B cell (primary cell): ENCODE measurements at regions not wholly inside any gene's neighbourhood (a gene's known extent, or its start where the extent isn't known, plus 50 kb on each side); places are given as distances from the start of the nearest gene placed in this dataset.
A peak's percentile ranks its signal among the peaks of the same experiment; 100 is the strongest.

Experiments used
- ATAC-seq: fragments of 200-7000 bp; cut with Tn5 transposase; one replicate; pipeline ENCODE4 v1.10.0; 2021; ENCODE audit warnings: low read depth, mild to moderate bottlenecking, moderate number of reproducible peaks, moderate library complexity
- CTCF ChIA-PET: fragments of 350-600 bp; sonication (Branson Sonifier 250); formaldehyde crosslinking; loops from one replicate; lab custom pipeline; 2021; ENCODE audit warnings: antibody characterized with exemption, inconsistent platforms; lab: Charles Lee
- POLR2A ChIA-PET: fragments of 350-600 bp; sonication (Branson Sonifier 250); formaldehyde crosslinking; loops from one replicate; lab custom pipeline; 2021; ENCODE audit warnings: antibody characterized with exemption; lab: Charles Lee
- DNase-seq: peaks from one replicate; pipeline ENCODE4 v3.0.0; 2013
- H2AFZ ChIP-seq: 2 replicates; pipeline ENCODE4 v1.6.1; 2012; ENCODE audit warnings: mild to moderate bottlenecking, low read depth, low read length; ENCODE audit not compliant: insufficient read depth, poor library complexity, severe bottlenecking
- H3K27ac ChIP-seq, 2 donors: 1 replicate in 1 of 2; 2 replicates in 1 of 2; pipeline ENCODE4 v1.5.1; 2012 to 2013; ENCODE audit warnings: low read length in 2 of 2, mild to moderate bottlenecking in 2 of 2, moderate library complexity in 1 of 2
- H3K27me3 ChIP-seq, 4 experiments: fragments of 200-600 bp in 1 of 4; sonication (generic) in 1 of 4; replicated peaks in 1 of 4; 1 replicate in 2 of 4; 2 replicates in 2 of 4; pipeline versions ENCODE4 v1.6.1 to v1.7.0; 2013 to 2016; ENCODE audit warnings: low read length in 3 of 4, mild to moderate bottlenecking in 2 of 4, mixed read lengths in 1 of 4, moderate library complexity in 1 of 4; ENCODE audit not compliant: insufficient read depth in 4 of 4, control insufficient read depth in 3 of 4; ENCODE audit errors: control extremely low read depth in 1 of 4
- H3K36me3 ChIP-seq, 2 experiments: replicated peaks in 1 of 2; 1 replicate in 1 of 2; 2 replicates in 1 of 2; pipeline versions ENCODE4 v1.6.1 to v1.7.1; 2013; ENCODE audit warnings: low read length in 1 of 2; ENCODE audit not compliant: insufficient read depth in 2 of 2, control insufficient read depth in 1 of 2; ENCODE audit errors: control extremely low read depth in 1 of 2, extremely low read depth in 1 of 2
- H3K4me1 ChIP-seq, 2 donors: fragments of 200-600 bp in 1 of 2; sonication (generic) in 1 of 2; 1 replicate in 1 of 2; 2 replicates in 1 of 2; pipeline versions ENCODE4 v1.5.1 to v1.6.1; 2013 to 2017; ENCODE audit warnings: low read length in 2 of 2; ENCODE audit not compliant: control insufficient read depth in 2 of 2, insufficient read depth in 2 of 2
- H3K4me2 ChIP-seq: replicated peaks from 2 replicates; pipeline ENCODE3; 2012; ENCODE audit warnings: mild to moderate bottlenecking, low read depth, low read length; ENCODE audit not compliant: poor library complexity, severe bottlenecking
- H3K4me3 ChIP-seq, 5 experiments: fragments of 200-600 bp in 1 of 5; sonication (generic) in 1 of 5; 1 replicate in 3 of 5; 2 replicates in 2 of 5; pipeline versions ENCODE4 v1.5.1 to v1.7.0; 2011 to 2016; ENCODE audit warnings: low read length in 4 of 5, mild to moderate bottlenecking in 4 of 5, low read depth in 2 of 5, control low read depth in 1 of 5, moderate library complexity in 1 of 5; ENCODE audit not compliant: insufficient read depth in 1 of 5; ENCODE audit errors: control extremely low read depth in 1 of 5, extremely low read depth in 1 of 5
- H3K79me2 ChIP-seq: fragments of 200-600 bp; sonication (generic); one replicate; pipeline ENCODE4 v1.6.0; 2016; ENCODE audit warnings: low read length; ENCODE audit not compliant: control insufficient read depth, insufficient read depth
- H3K9ac ChIP-seq: fragments of 200-600 bp; sonication (generic); 2 replicates; pipeline ENCODE4 v1.6.1; 2017; ENCODE audit warnings: mild to moderate bottlenecking, low read length, moderate library complexity
- H3K9me3 ChIP-seq, 3 donors: one replicate each; pipeline versions ENCODE4 v1.6.1 to v1.7.1; 2013; ENCODE audit warnings: low read length in 2 of 3; ENCODE audit not compliant: control insufficient read depth in 2 of 3, insufficient read depth in 1 of 3; ENCODE audit errors: control extremely low read depth in 1 of 3
- H4K20me1 ChIP-seq: 2 replicates; pipeline ENCODE4 v1.6.0; 2012; ENCODE audit warnings: mild to moderate bottlenecking, low read length; ENCODE audit not compliant: insufficient read depth, control insufficient read depth, poor library complexity, severe bottlenecking
- H3K27ac Mint-ChIP-seq: one replicate; pipeline ENCODE4 v1.8.0; 2021; ENCODE audit warnings: mixed read lengths
- H3K27me3 Mint-ChIP-seq: one replicate; pipeline ENCODE4 v1.8.0; 2021; ENCODE audit warnings: mixed read lengths
- H3K4me1 Mint-ChIP-seq: one replicate; pipeline ENCODE4 v1.8.0; 2021; ENCODE audit warnings: mixed read lengths
- H3K4me3 Mint-ChIP-seq: one replicate; pipeline ENCODE4 v1.8.0; 2021; ENCODE audit warnings: mixed read lengths
- H3K9me3 Mint-ChIP-seq: one replicate; pipeline ENCODE4 v1.8.0; 2022; ENCODE audit warnings: mixed read lengths; ENCODE audit not compliant: insufficient read depth
- CTCF ChIP-seq: fragments of 200-600 bp; IDR thresholded peaks from one replicate; pipeline ENCODE4 v1.8.0; 2022; ENCODE audit warnings: antibody characterized with exemption, mild to moderate bottlenecking
- EZH2 ChIP-seq: IDR thresholded peaks from 2 replicates; pipeline ENCODE4 v1.6.1; 2012; ENCODE audit warnings: borderline replicate concordance, low read depth, mild to moderate bottlenecking, moderate library complexity, low read length; ENCODE audit not compliant: insufficient read depth, poor library complexity, severe bottlenecking
- WGBS: methylation state at CpG from one replicate; pipeline ENCODE4 v1.1.5; 2013; ENCODE audit warnings: missing lambda C conversion rate; ENCODE audit not compliant: insufficient coverage; 5-methylcytosine and 5-hydroxymethylcytosine counted together
- intact Hi-C: fragments of 100-400 bp; cut with micrococcal nuclease; formaldehyde crosslinking; loops from one replicate; pipeline ENCODE4 v1.10.0; 2022

- TF ChIP-seq CTCF (no peak), EZH2 (no peak)
- POLR2A ChIA-PET: interaction anchor here (0.6 to 2.2 kb wide), 5 partner anchors 32 to 151 kb away, joined by 3 to 27 read pairs (median 4); partner anchors contain the start of gene MYCBP2
- Histone ChIP-seq H3K79me2 (no peaks in the 10 kb centered on the region), H3K4me3 (no peak overlapping the region), H3K9me3 (peaks cover 0 to 13% (median 0%) of the 10 kb centered on the region in 3 donors), H3K4me2 (no peak overlapping the region), H3K9ac (no peak overlapping the region), H4K20me1 (no peaks in the 10 kb centered on the region), H2AFZ (peak overlapping the region; percentile 85), H3K36me3 (no peaks in the 10 kb centered on the region), H3K27me3 (no peaks in the 10 kb centered on the region), H3K4me1 (peaks cover 5 to 6% of the 10 kb centered on the region in 2 donors), H3K27ac (no peak overlapping the region)
- no CpG with 5 or more reads among the region's 3 CpGs for WGBS
- ATAC-seq: no peak
- Mint-ChIP-seq H3K27ac (no peak overlapping the region), H3K27me3 (no peaks in the 10 kb centered on the region), H3K9me3 (no peaks in the 10 kb centered on the region), H3K4me1 (peaks cover 13% of the 10 kb centered on the region), H3K4me3 (peak overlapping the region; percentile 93)
- intact Hi-C loops: no loop called here
- CTCF ChIA-PET: interaction anchor here (0.7 to 6.6 kb wide), 35 partner anchors 12 to 258 kb away, joined by 3 to 137 read pairs (median 5); partner anchors contain the start of gene MYCBP2
- no peak for DNase-seq
These were observed 58.1 kb upstream of the SCEL start for GRCh38 chr13:77477299-77477848.

GRCh38 chr13:77476456-77476855 lies 59.0 kb upstream of the SCEL start:
- intact Hi-C loops: no loop called here
- Mint-ChIP-seq H3K27me3 (no peaks in the 10 kb centered on the region), H3K27ac (no peak overlapping the region), H3K4me1 (peaks cover 13% of the 10 kb centered on the region), H3K9me3 (no peaks in the 10 kb centered on the region), H3K4me3 (no peak overlapping the region)
- H3K79me2 ChIP-seq: no peaks in the 10 kb centered on the region
- ATAC-seq (no peak), DNase-seq (no peak)
- H3K4me3 ChIP-seq: no peak overlapping the region
- no peaks in the 10 kb centered on the region for H3K27me3 ChIP-seq
- H4K20me1 ChIP-seq: no peaks in the 10 kb centered on the region
- H3K4me1 ChIP-seq: peaks cover 5 to 6% of the 10 kb centered on the region in 2 donors
- H3K27ac ChIP-seq: no peak overlapping the region
- TF ChIP-seq EZH2 (no peak), CTCF (no peak)
- no peak overlapping the region for H3K4me2 ChIP-seq
- no peaks in the 10 kb centered on the region for H3K36me3 ChIP-seq
- CTCF ChIA-PET: interaction anchor here (0.5 to 6.6 kb wide), 8 partner anchors 16 to 235 kb away, joined by 3 to 137 read pairs (median 8); partner anchors contain the start of gene MYCBP2
- no peak overlapping the region for H3K9ac ChIP-seq
- no peak overlapping the region for H2AFZ ChIP-seq
- POLR2A ChIA-PET: interaction anchor here (0.6 to 1.0 kb wide), 3 partner anchors 147 to 257 kb away, joined by 4 read pairs; no protein-coding TSS in a partner anchor
- H3K9me3 ChIP-seq: peaks cover 0 to 13% (median 0%) of the 10 kb centered on the region in 3 donors
